ENCODE measurements at regions not wholly inside any gene's neighbourhood (a gene's known extent, or its start where the extent isn't known, plus 50 kb on each side); places are given as distances from the start of the nearest gene placed in this dataset.

DNA sequence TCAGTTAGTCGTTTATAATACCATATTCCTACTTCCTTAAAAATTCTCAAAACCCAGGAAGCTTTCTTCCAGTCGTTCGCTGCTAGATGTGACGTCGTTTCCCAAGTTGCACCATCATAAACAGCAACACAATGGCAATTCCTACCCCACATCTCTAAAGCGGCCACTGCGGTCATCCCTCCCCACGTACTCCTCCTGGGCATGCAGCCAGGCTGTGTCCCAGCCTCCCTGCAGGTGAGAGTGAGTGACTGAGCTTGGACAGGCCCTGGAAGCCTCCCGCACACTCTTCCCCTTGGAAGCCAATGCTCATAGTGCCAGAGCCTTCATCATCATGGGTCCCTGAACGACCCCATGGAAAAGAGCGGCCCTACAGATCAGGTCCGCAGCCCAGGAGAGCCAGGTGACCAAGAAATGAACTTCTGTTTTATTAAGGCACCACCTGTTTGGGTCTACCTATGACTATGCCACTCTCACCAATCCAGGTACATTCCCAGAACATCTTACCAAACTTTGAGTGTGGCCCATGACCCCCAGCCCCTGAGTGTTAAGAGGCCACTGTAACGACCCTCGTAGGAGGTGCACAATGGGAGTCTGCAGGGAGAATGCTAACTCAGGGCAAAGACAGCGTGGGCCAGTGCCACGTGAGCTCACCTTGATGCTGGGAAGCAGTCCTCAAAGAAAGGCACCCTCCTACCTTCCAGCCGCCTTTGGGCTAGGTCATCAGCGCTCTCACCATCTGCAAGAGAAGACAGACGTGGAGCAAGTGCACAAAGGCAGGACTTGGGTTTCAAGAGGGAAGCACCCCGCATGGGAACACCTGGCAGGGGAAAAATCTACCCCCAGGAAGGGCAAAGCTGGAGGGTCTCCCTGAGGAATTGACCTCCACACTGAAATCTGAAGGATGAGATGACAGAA lies 74.7 kb upstream of the RAB6C start:
- no peak for TF ChIP-seq FOS (IDR thresholded peaks at IDR 0.05; ENCODE audit: borderline replicate concordance, insufficient read depth, low read length)
- TF ChIP-seq POLR2AphosphoS5 (IDR thresholded peaks at IDR 0.05; ENCODE audit: insufficient read depth, low read depth, low read length): no peak
- TF ChIP-seq CTCF (IDR thresholded peaks at IDR 0.05; ENCODE audit: extremely low read depth in 1 of 2, insufficient read depth in 1 of 2, low read depth in 1 of 2, low read length in 2 of 2): no peak
- no peak for TF ChIP-seq JUN (IDR thresholded peaks at IDR 0.05; ENCODE audit: borderline replicate concordance, insufficient read depth, insufficient read length, low read depth)
- no peak for TF ChIP-seq POLR2A (IDR thresholded peaks at IDR 0.05; ENCODE audit: low read depth, low read length)
- TF ChIP-seq EZH2 (IDR thresholded peaks at IDR 0.05; ENCODE audit: borderline replicate concordance, low read depth, low read length, severe bottlenecking): no peak
